Nephron (organoid): ENCODE measurements at regions not wholly inside any gene's neighbourhood (a gene's known extent, or its start where the extent isn't known, plus 50 kb on each side); places are given as distances from the start of the nearest gene placed in this dataset.

ENCODE experiments used
- H3K27ac Mint-ChIP-seq, 3 experiments: 2 replicates each; pipeline ENCODE4 v1.8.0; 2020; ENCODE audit warnings: mixed read lengths in 3 of 3, mild to moderate bottlenecking in 2 of 3, moderate library complexity in 1 of 3
- H3K27me3 Mint-ChIP-seq: 2 replicates; pipeline ENCODE4 v1.8.0; 2021; ENCODE audit warnings: low read depth, mild to moderate bottlenecking, moderate library complexity, mixed read lengths
- H3K36me3 Mint-ChIP-seq: 2 replicates; pipeline ENCODE4 v1.8.0; 2020; ENCODE audit warnings: low read depth, mixed read lengths
- H3K4me1 Mint-ChIP-seq: 2 replicates; pipeline ENCODE4 v1.8.0; 2020; ENCODE audit warnings: mixed read lengths
- H3K4me3 Mint-ChIP-seq, 3 experiments: 2 replicates each; pipeline ENCODE4 v1.8.0; 2020; ENCODE audit warnings: mild to moderate bottlenecking in 3 of 3, mixed read lengths in 3 of 3, moderate library complexity in 2 of 3
- H3K9me3 Mint-ChIP-seq: 2 replicates; pipeline ENCODE4 v1.8.0; 2020; ENCODE audit warnings: mixed read lengths
- CTCF ChIP-seq, 3 experiments: fragments of 200-600 bp; sonication (generic); IDR thresholded peaks; one replicate each; pipeline ENCODE4 v1.5.0; 2021; ENCODE audit warnings: antibody characterized with exemption in 3 of 3; ENCODE audit not compliant: unreplicated experiment in 3 of 3

- no peak overlapping the region for H3K4me3 Mint-ChIP-seq
- H3K4me1 Mint-ChIP-seq = no peaks in the 10 kb centered on the region
- peaks cover 7% of the 10 kb centered on the region for H3K9me3 Mint-ChIP-seq
- H3K27me3 Mint-ChIP-seq = peaks cover 4% of the 10 kb centered on the region
- H3K36me3 Mint-ChIP-seq = no peaks in the 10 kb centered on the region
- H3K27ac Mint-ChIP-seq = no peak overlapping the region
- TF ChIP-seq CTCF (IDR thresholded peaks at IDR 0.05; ENCODE audit: unreplicated experiment in 3 of 3) = no peak
These were observed 55.0 kb upstream of the SHH start for GRCh38 chr7:155867280-155867679.

- Mint-ChIP-seq H3K9me3 (peaks cover 7% of the 10 kb centered on the region), H3K36me3 (no peaks in the 10 kb centered on the region), H3K4me3 (no peak overlapping the region), H3K27ac (no peak overlapping the region), H3K27me3 (peaks cover 9% of the 10 kb centered on the region), H3K4me1 (peaks cover 5% of the 10 kb centered on the region)
- TF ChIP-seq CTCF (IDR thresholded peaks at IDR 0.05; ENCODE audit: unreplicated experiment in 3 of 3) = no peak
These were observed 53.7 kb upstream of the SHH start for GRCh38 chr7:155865830-155866525.

- Mint-ChIP-seq H3K4me1 (peaks cover 5% of the 10 kb centered on the region), H3K4me3 (no peak overlapping the region), H3K9me3 (peaks cover 5% of the 10 kb centered on the region), H3K27me3 (peaks cover 9% of the 10 kb centered on the region), H3K27ac (no peak overlapping the region), H3K36me3 (no peaks in the 10 kb centered on the region)
- no peak for TF ChIP-seq CTCF (IDR thresholded peaks at IDR 0.05; ENCODE audit: unreplicated experiment in 3 of 3)
These were observed 52.9 kb upstream of the SHH start for GRCh38 chr7:155864991-155865690.

GRCh38 chr7:155864271-155864985, 52.2 kb upstream of the SHH start:
- peaks cover 5% of the 10 kb centered on the region for H3K4me1 Mint-ChIP-seq
- no peaks in the 10 kb centered on the region for H3K36me3 Mint-ChIP-seq
- TF ChIP-seq CTCF (IDR thresholded peaks at IDR 0.05; ENCODE audit: unreplicated experiment in 3 of 3) = no peak
- peaks cover 9% of the 10 kb centered on the region for H3K27me3 Mint-ChIP-seq
- H3K27ac Mint-ChIP-seq = no peak overlapping the region
- H3K4me3 Mint-ChIP-seq = no peak overlapping the region
- H3K9me3 Mint-ChIP-seq = peaks cover 5% of the 10 kb centered on the region

GRCh38 chr7:155863721-155864151, 51.5 kb upstream of the SHH start:
- H3K36me3 Mint-ChIP-seq = no peaks in the 10 kb centered on the region
- H3K27ac Mint-ChIP-seq = no peak overlapping the region
- no peak overlapping the region for H3K4me3 Mint-ChIP-seq
- no peak for TF ChIP-seq CTCF (IDR thresholded peaks at IDR 0.05; ENCODE audit: unreplicated experiment in 3 of 3)
- peaks cover 5% of the 10 kb centered on the region for H3K9me3 Mint-ChIP-seq
- peaks cover 9% of the 10 kb centered on the region for H3K27me3 Mint-ChIP-seq
- H3K4me1 Mint-ChIP-seq = peaks cover 5% of the 10 kb centered on the region
